SK-N-SH (cell line): ENCODE measurements at regions not wholly inside any gene's neighbourhood (a gene's known extent, or its start where the extent isn't known, plus 50 kb on each side); places are given as distances from the start of the nearest gene placed in this dataset.

ENCODE experiments used
- CTCF ChIP-seq: fragments of 200-600 bp; sonication (generic); IDR thresholded peaks from 2 replicates; pipeline ENCODE4 v1.6.1; 2017; ENCODE audit warnings: antibody characterized with exemption, mild to moderate bottlenecking, moderate library complexity
- EP300 ChIP-seq, 2 experiments: IDR thresholded peaks; 2 replicates each; pipeline versions ENCODE4 v1.4.0 to v1.6.1; 2012; ENCODE audit warnings: borderline replicate concordance in 1 of 2, low read depth in 1 of 2, low read length in 1 of 2
- EZH2phosphoT487 ChIP-seq: fragments of 200-600 bp; sonication (generic); IDR thresholded peaks from 2 replicates; pipeline ENCODE4 v1.6.1; 2017; ENCODE audit warnings: low read depth, mixed run types, mild to moderate bottlenecking, antibody characterized with exemption, moderate library complexity, borderline replicate concordance
- GABPA ChIP-seq: IDR thresholded peaks from 2 replicates; pipeline ENCODE4 v1.4.0; 2012; ENCODE audit warnings: low read depth, mild to moderate bottlenecking
- IRF3 ChIP-seq: fragments of 150-350 bp; IDR thresholded peaks from 2 replicates; pipeline ENCODE4 v1.6.1; 2016; ENCODE audit warnings: mild to moderate bottlenecking, low read depth, low read length
- JUND ChIP-seq: IDR thresholded peaks from 2 replicates; pipeline ENCODE4 v1.4.0; 2012
- MEF2A ChIP-seq: IDR thresholded peaks from 2 replicates; pipeline ENCODE4 v1.4.0; 2012; ENCODE audit warnings: low read depth, borderline replicate concordance
- POLR2AphosphoS5 ChIP-seq: IDR thresholded peaks from 2 replicates; pipeline ENCODE4 v1.6.1; 2012; ENCODE audit warnings: low read depth, low read length
- RAD21 ChIP-seq: IDR thresholded peaks from 2 replicates; pipeline ENCODE4 v1.6.1; 2012; ENCODE audit warnings: mild to moderate bottlenecking, low read length
- RCOR1 ChIP-seq: fragments of 150-350 bp; IDR thresholded peaks from 2 replicates; pipeline ENCODE4 v1.6.1; 2017; ENCODE audit warnings: antibody characterized with exemption, low read length
- SIN3A ChIP-seq: IDR thresholded peaks from 2 replicates; pipeline ENCODE4 v1.6.1; 2012; ENCODE audit warnings: low read depth, mild to moderate bottlenecking, low read length, moderate library complexity, borderline replicate concordance
- SMC3 ChIP-seq: IDR thresholded peaks from 2 replicates; pipeline ENCODE4 v1.6.1; 2012; ENCODE audit warnings: low read depth, low read length, improper control_type of control experiment
- TAF1 ChIP-seq: IDR thresholded peaks from 2 replicates; pipeline ENCODE4 v1.6.1; 2012; ENCODE audit warnings: low read depth, mild to moderate bottlenecking, low read length, moderate library complexity, borderline replicate concordance

DNA sequence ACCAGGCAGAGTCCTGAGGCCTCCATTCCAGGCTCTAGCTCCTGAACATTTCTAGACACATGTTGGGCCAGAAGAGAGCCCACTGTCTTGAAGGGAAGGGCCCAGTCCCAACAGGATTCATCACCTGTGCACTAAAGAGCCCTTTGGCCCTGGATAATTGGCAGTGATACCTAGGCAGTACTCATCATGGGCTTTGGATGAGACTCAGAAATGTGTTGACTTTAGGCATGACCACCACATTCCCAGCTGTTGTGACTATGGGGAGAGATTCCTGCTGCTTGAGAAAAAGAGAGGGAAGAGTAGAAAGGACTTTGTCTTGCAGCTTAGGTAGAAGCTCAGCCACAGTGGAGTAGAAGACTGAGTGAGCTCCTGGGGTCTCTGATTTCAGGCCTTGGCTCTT, 138.4 kb upstream of the DAPK1 start:
- TF ChIP-seq CTCF, result no peak
- TF ChIP-seq SMC3, result no peak
- no peak for TF ChIP-seq GABPA
- no peak for TF ChIP-seq POLR2AphosphoS5
- no peak for TF ChIP-seq JUND
- no peak for TF ChIP-seq RAD21
- no peak for TF ChIP-seq IRF3
- TF ChIP-seq MEF2A, result no peak
- TF ChIP-seq EZH2phosphoT487, result no peak
- no peak for TF ChIP-seq EP300 (IDR thresholded peaks at IDR 0.05; ENCODE audit: borderline replicate concordance in 1 of 2, low read depth in 1 of 2, low read length in 1 of 2)
- TF ChIP-seq RCOR1, result no peak
- no peak for TF ChIP-seq TAF1
- TF ChIP-seq SIN3A, result no peak
